GM18907 (cell line): ENCODE measurements at regions not wholly inside any gene's neighbourhood (a gene's known extent, or its start where the extent isn't known, plus 50 kb on each side); places are given as distances from the start of the nearest gene placed in this dataset.

Source experiments
- ATAC-seq: cut with Tn5 transposase; IDR thresholded peaks from one replicate; pipeline ENCODE4 v1.9.1; 2021; ENCODE audit warnings: mild to moderate bottlenecking, moderate library complexity; ENCODE audit not compliant: unreplicated experiment

DNA sequence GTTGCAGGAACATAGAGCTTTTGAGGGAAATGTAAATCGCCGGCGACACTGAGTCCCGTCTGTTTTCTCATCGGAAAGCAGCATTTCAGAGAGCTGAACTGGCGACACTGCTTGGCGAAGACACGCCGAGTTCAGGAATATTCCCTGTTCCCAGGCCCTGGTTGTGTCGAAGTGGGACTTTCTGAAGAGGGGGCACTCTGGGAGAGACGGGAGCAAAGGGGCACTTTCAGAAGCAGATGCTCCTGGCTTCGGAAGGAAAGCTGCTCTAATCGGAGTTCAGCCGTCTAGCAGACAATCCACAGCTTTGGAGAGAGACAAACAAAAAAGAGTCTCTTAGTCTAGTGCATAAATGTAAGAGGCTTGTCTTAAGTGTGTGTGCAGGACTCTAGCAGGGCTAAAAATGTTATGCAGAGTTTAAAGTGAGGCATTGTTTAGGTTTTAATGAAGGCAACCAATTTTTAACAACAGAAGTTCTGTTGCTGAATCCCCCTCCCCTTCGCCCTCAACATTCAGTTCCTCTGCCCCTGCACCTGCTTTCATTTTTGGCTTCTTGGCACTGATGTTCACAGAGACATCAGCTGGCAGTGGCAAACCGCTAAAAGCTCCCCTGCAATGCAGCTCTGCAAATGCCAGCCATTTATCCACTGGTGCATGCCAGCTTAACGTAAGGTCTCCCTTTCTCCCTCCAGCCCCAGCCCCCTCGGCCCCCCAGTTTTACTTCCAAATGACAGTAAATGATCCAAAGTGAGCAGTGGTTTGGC lies 289.5 kb upstream of the MPDZ start:
- no peak for ATAC-seq

- ATAC-seq, result no peak
Measured at GRCh38 chr9:13568405-13568804, 288.9 kb upstream of the MPDZ start.

- ATAC-seq, result no peak
Measured at GRCh38 chr9:13567833-13568232, 288.3 kb upstream of the MPDZ start.

GRCh38 chr9:13557746-13558145 lies 278.3 kb upstream of the MPDZ start:
- no peak for ATAC-seq

DNA sequence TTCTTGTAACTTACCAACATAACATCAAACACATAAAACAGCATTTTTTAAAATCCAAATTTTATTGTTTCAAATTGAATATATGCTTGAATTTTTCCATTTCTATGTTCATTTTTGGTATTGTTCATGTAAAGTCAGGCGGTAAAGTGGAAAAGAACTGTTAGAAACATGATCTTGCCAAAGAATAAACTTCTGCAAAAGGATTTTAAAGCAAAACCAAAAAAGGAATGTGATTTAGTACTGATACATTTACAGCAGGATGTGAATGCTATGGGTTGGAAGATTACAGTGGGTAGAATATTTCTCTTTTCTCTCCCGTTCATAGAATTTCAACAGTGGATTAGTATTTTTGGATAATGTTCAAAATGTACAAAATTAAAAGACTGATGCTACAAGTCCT lies 277.2 kb upstream of the MPDZ start:
- no peak for ATAC-seq

- ATAC-seq, result no peak
Measured at GRCh38 chr9:13555989-13556500, 276.6 kb upstream of the MPDZ start.

DNA sequence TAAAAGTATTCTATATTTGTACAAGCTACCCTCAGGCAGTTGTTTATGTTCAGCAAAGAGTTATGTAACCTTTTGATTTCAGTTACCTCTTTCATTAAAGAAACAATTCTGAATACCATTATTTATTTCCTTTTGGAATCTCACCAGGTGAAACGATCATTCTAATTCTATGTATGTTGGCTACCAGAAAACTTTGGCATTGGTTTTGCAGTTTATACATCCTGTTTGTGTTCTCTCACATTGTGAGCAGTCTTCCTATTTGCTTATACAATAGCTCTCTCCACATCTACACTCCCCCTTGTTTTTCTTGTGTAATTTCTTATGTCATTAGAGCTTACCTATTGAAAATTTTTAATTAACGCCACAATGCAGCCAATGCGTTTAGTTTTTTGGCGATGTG lies 276.0 kb upstream of the MPDZ start:
- no peak for ATAC-seq

GRCh38 chr9:13554626-13555025 lies 275.1 kb upstream of the MPDZ start:
- ATAC-seq, result no peak

DNA sequence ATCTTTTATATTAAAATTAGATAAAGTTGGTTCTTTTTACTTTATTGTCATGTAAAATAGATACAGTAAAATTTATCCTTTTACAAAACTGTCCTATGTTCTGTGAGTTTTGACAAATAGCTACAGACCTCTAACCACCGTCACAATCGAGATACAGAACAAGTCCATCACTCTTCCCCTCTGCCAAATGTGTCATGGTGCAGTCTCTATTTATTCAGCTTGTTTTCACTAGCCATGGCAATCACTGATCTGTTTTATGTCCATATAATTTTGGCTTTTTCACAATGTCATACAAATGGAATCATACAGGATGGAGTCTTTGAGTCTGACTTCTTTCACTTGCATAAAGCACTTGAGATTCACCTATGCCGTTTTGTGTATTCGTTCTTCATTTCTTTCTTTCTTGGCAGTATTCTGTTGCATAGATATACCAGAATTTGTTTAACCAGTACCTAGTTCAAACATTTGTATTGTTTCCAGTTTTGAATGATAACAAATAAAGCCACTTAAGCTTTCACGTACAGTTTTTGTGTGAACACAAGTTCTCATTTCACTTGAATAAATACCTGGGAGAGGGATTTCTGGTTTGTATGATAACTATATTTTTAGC lies 273.2 kb upstream of the MPDZ start:
- no peak for ATAC-seq

GRCh38 chr9:13550519-13550918 lies 271.0 kb upstream of the MPDZ start:
- ATAC-seq, result no peak

GRCh38 chr9:13548535-13548934 lies 269.0 kb upstream of the MPDZ start:
- no peak for ATAC-seq

GRCh38 chr9:13535141-13535540 lies 255.6 kb upstream of the MPDZ start:
- no peak for ATAC-seq

DNA sequence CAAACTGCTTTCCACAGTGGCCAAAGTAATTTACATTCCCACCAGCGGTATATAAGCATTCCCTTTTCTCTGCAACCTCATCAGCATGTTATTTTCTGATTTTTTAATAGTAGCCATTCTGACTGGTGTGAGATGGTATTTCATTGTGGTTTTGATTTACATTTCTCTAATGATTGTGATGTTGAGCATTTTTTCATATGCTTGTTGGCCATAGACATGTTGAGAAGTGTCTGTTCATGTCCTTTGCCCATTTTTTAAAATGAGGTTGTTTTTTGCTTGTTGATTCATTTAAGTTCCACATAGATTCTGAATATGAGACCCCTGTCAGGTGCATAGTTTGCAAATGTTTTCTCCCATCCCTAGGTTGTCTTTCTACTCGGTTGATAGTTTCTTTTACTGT lies 254.5 kb upstream of the MPDZ start:
- ATAC-seq, result no peak

DNA sequence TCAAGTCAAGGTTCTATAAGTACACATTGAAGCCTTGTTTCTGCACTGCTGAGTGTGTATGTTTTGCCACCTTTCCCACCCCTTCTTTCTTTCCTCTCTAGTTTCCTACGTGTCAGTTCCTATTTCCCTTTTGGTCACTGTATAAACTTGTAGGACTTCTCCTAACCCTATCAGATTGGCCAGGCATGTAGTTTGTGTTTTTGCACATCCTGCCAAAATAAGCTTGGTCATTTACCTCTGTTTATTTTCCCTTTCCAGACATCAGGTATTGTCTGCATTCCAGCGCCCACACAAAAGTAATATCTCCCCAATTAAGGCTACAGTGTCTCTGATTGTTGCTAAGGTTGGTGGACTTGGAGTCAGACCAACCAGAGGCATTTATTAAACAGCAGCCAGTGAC lies 252.9 kb upstream of the MPDZ start:
- ATAC-seq, result no peak

DNA sequence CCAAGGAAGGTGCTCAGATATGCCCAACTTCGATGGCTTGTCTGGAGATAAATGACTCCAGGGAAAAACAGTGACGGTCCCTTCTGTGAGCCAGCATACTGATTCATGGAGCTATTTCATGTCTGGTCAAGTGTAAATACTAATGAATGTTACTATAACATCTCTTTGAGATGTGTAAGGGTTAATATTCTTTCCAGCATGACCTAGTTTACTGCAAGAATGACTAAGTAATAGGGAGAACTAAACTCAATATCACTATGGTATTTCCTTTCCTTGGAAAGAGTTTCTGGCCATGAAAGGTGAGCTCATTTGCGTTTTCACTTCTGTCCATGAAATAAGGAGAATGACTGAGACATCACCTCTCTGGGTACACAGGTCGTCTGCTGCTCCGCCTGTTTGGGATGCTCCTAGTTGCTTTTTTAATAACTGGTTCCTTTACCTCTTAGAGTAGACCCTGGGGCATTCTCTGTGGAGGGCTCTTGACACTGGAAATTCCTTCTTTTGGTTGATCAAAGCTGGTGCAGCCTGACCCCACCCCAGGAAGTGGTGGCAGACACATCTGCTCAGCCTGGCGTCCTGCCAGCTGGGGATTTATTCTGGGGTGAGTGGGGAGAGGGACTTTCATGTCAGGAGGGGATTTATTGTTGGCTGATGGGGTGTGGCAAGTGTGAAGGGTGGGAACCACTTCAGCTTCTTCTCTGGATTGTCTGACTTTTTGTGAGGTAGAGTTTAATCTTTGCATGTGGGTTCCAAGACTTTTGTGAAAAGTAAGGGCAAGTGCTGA lies 250.0 kb upstream of the MPDZ start:
- ATAC-seq, result no peak

GRCh38 chr9:13524245-13524644 lies 244.8 kb upstream of the MPDZ start:
- ATAC-seq, result no peak

DNA sequence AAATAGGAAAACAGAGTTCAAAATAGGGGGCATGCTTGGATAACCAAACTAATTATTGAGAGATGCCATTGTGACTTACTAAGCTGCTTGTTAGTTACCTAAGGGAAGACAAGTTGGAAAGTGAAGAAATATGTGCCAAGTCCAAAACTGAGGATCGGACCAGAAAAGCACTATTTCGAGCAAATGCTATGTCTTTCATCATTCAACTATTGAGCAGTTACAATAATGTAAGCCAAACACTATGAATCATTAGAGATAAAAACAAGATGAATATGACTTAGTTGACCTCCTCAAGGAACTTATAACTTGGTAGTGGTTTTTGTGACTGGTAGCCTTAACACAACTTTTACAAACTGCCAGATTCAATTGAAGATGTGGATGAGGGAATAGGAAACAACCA lies 240.6 kb upstream of the MPDZ start:
- ATAC-seq, result no peak

DNA sequence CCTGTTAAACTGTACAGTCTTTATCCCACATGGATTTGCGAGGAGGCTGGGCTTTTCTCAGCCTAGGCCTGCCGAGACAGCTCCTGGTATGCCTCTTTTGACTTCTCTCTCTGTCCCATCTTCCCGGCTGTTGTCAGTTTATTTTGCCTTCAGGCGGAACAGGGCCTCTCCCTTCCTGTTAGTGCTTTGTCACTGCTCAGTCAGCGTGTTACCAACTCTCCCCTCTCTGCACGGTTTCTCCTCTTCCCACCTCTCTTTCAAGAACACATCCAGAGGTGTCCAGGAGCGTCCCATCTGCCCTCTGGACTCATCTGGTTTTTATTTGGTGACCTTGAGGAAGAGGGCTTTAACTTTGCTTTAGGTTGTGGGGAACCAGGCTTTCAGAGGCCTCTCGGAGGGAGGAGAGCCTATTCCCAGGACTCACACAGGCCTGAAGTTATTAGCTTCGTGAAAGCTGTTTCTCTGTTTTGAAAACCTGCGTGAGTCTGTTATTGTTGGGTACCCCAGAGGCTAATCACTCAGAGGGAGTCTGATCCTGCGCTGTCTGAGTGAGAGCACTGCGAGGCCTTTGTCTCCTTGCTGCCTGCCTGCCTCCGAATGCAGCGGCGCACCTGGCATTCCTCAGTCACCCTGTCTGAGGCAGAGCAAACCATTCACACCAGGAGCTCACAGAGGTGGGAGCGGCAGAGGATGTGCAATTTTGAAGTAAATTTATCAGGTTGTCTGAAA lies 234.4 kb upstream of the MPDZ start:
- no peak for ATAC-seq

DNA sequence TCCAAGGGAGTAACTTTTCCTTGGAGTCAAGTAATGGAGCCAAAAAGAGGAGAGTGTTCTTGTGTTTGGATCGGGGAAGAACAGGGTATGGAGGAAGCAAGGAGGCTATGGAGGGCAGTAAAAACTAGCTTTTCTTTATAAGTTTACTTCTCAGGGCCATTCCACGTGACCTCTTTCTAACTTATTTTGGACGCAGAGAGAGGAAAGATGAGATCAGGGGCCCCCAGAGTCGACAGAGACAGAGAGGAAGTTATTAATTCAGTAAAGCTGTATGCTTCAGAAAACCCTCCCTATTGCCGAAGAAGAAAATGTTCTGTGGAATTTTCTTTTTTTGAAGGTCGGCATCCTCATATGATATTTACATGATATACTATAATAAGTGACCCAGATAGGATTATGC lies 233.8 kb upstream of the MPDZ start:
- no peak for ATAC-seq

DNA sequence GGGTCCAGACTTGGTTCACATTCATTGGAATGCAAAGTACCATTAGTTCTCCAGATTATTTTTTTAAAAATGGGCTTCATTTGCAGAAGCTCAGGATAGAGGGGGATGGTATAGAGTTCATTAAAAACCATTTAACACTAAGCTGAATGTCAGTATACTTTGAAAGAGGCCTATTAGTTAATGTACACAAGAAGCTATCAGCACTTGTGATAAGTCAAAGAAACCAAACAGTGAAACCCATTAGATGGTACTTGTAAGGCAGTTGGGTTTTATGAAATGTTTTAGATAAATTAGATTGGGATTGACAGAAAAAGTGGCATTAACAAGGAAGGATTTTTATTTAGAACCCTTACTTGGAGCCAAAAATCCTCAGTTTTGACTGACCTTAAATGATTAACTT lies 229.2 kb upstream of the MPDZ start:
- no peak for ATAC-seq

- ATAC-seq, result no peak
Measured at GRCh38 chr9:13508086-13508485, 228.6 kb upstream of the MPDZ start.
